A549 (cell line): ENCODE measurements at regions not wholly inside any gene's neighbourhood (a gene's known extent, or its start where the extent isn't known, plus 50 kb on each side); places are given as distances from the start of the nearest gene placed in this dataset.

ENCODE experiments used
- HOXB5 ChIP-seq: fragments of 250-450 bp; sonication (Bioruptor Pico); IDR thresholded peaks from 2 replicates; pipeline ENCODE4 v1.5.0; 2020; ENCODE audit warnings: mild to moderate bottlenecking, moderate library complexity
- MAFK ChIP-seq: fragments of 450-650 bp; IDR thresholded peaks from 2 replicates; pipeline ENCODE4 v1.6.1; 2014; ENCODE audit not compliant: partially characterized antibody
- POLR2A ChIP-seq: IDR thresholded peaks from 2 replicates; pipeline ENCODE4 v1.6.1; 2012; ENCODE audit warnings: mild to moderate bottlenecking, low read length
- POLR2AphosphoS2 ChIP-seq: conservative IDR thresholded peaks from 2 replicates; pipeline ENCODE4 v1.6.1; 2012; ENCODE audit warnings: low read length, improper control_type of control experiment, inconsistent platforms
- TF ChIP-seq, protein P1 (sequence below): fragments of 200-600 bp; sonication (generic); IDR thresholded peaks from 2 replicates; pipeline ENCODE4 v1.6.1; 2016; ENCODE audit warnings: antibody characterized with exemption, mild to moderate bottlenecking, moderate library complexity
- TF ChIP-seq, protein P2 (sequence below): IDR thresholded peaks from 2 replicates; pipeline ENCODE4 v1.6.1; 2012
- TF ChIP-seq, protein P3 (sequence below): fragments of >200 bp; sonication (Bioruptor Twin); formaldehyde crosslinking; IDR thresholded peaks from 3 replicates; pipeline ENCODE4 v1.5.1; 2016

DNA sequence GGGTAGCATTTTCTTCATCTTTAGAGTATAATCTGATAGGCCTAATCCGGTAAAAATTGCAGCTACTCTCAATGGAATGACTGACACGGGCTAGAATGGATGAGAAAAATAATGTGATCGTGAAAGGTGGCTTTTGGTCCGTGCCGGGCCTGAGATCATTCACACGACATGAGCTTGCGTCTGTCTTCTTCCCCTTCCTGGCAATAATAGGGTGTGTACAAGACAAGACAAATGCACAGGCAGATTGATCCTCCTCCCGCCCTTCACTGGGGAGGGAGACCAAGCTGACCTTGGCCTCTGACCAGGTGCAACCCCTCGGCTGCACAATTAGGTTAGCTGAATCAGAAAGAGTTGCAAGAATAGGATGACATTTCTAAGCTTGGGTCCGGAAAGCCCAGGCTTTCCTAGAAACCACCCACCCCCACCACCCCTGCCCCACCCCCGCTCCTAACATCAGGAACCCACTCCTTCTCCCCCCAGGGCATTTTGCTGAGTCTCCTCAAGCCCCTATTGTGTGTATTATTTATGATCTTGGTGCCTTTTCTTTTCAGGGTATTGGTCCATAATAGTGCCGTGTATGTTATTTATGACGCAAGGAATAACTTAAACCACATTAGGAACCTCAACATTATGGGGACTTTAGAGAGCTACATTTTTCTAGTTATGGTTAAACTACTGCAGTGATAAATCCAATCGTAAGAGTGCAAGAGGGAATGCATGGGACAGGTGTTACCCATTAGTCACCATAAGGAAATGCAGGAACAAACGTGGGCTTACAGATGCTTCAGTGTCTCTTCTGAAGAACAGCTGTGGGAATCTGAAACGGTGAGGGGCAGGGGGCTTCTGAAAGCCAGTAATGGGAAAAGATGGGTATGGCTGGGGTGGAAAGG, 540.1 kb upstream of the PSMD7 start:
- TF ChIP-seq HOXB5 (CRISPR knock-in tag), result no peak
- TF ChIP-seq POLR2AphosphoS2, result no peak
- TF ChIP-seq, protein P1, sequence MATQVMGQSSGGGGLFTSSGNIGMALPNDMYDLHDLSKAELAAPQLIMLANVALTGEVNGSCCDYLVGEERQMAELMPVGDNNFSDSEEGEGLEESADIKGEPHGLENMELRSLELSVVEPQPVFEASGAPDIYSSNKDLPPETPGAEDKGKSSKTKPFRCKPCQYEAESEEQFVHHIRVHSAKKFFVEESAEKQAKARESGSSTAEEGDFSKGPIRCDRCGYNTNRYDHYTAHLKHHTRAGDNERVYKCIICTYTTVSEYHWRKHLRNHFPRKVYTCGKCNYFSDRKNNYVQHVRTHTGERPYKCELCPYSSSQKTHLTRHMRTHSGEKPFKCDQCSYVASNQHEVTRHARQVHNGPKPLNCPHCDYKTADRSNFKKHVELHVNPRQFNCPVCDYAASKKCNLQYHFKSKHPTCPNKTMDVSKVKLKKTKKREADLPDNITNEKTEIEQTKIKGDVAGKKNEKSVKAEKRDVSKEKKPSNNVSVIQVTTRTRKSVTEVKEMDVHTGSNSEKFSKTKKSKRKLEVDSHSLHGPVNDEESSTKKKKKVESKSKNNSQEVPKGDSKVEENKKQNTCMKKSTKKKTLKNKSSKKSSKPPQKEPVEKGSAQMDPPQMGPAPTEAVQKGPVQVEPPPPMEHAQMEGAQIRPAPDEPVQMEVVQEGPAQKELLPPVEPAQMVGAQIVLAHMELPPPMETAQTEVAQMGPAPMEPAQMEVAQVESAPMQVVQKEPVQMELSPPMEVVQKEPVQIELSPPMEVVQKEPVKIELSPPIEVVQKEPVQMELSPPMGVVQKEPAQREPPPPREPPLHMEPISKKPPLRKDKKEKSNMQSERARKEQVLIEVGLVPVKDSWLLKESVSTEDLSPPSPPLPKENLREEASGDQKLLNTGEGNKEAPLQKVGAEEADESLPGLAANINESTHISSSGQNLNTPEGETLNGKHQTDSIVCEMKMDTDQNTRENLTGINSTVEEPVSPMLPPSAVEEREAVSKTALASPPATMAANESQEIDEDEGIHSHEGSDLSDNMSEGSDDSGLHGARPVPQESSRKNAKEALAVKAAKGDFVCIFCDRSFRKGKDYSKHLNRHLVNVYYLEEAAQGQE, result no peak
- no peak for TF ChIP-seq MAFK
- TF ChIP-seq, protein P2, sequence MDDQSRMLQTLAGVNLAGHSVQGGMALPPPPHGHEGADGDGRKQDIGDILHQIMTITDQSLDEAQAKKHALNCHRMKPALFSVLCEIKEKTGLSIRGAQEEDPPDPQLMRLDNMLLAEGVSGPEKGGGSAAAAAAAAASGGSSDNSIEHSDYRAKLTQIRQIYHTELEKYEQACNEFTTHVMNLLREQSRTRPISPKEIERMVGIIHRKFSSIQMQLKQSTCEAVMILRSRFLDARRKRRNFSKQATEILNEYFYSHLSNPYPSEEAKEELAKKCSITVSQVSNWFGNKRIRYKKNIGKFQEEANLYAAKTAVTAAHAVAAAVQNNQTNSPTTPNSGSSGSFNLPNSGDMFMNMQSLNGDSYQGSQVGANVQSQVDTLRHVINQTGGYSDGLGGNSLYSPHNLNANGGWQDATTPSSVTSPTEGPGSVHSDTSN, result no peak
- TF ChIP-seq, protein P3, sequence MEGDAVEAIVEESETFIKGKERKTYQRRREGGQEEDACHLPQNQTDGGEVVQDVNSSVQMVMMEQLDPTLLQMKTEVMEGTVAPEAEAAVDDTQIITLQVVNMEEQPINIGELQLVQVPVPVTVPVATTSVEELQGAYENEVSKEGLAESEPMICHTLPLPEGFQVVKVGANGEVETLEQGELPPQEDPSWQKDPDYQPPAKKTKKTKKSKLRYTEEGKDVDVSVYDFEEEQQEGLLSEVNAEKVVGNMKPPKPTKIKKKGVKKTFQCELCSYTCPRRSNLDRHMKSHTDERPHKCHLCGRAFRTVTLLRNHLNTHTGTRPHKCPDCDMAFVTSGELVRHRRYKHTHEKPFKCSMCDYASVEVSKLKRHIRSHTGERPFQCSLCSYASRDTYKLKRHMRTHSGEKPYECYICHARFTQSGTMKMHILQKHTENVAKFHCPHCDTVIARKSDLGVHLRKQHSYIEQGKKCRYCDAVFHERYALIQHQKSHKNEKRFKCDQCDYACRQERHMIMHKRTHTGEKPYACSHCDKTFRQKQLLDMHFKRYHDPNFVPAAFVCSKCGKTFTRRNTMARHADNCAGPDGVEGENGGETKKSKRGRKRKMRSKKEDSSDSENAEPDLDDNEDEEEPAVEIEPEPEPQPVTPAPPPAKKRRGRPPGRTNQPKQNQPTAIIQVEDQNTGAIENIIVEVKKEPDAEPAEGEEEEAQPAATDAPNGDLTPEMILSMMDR, result no peak
- TF ChIP-seq POLR2A, result no peak
